ENCODE measurements at regions not wholly inside any gene's neighbourhood (a gene's known extent, or its start where the extent isn't known, plus 50 kb on each side); places are given as distances from the start of the nearest gene placed in this dataset.

- TF ChIP-seq POLR2A (IDR thresholded peaks at IDR 0.05; ENCODE audit: low read length) (no peak), BCL3 (IDR thresholded peaks at IDR 0.05) (no peak)
These were observed 209.1 kb downstream of the UQCRFS1 start for GRCh38 chr19:29003641-29004409.

Measured in A549 (cell line).